T-helper 1 cell treated with Interleukin-12 subunit alpha and Interleukin-12 subunit beta and Interleukin-4 antibody, amounts not matched to agents 30 ng/mL and 1 ng/mL, for 36 hours (primary cell): ENCODE measurements at regions not wholly inside any gene's neighbourhood (a gene's known extent, or its start where the extent isn't known, plus 50 kb on each side); places are given as distances from the start of the nearest gene placed in this dataset.

Experiments
- intact Hi-C: fragments of 100-400 bp; cut with micrococcal nuclease; formaldehyde crosslinking; loops from one replicate; pipeline ENCODE4 v1.15.1; 2024

- intact Hi-C loops = no loop called here
Measured at GRCh38 chr2:67834482-67834881, 228.3 kb downstream of the C1D start.

DNA sequence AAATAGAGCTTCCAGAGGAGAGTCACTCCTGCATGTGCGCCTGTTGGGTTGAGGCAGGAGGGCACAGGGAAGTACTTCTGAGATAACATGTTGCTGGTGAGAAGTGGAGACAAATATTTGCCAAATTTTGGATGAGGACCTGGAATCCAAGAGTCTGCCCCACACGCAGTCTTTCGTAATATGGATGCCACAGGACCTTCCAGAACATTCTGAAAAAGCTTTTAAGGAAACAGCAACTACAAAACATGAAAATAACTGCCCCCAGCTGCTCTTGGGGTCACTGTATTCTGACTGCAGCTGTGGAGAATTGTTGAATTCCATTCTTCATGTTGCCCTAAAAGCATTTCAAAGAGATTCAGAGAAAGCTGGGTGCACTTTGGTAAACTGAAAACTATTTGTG is 227.5 kb downstream of the C1D start:
- intact Hi-C loops = no loop called here

GRCh38 chr2:67836866-67837265 is 225.9 kb downstream of the C1D start:
- intact Hi-C loops = no loop called here

DNA sequence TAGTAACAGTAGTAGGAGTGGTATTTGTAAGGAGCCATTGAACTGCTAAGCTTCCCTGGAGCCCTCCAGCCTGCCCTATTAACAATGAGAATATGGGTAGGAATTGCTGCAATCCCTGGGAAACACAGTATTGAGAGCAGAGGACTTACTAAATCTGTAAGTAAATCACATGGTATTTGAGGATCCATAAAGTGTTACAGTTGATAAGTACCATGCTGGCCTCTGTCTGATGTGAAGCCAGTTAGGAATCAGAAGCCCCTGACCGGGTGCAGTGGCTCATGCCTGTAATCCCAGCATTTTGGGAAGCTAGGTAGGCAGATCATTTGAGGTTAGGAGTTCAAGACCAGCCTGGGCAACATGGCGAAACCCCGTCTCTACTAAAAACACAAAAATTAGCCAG is 224.6 kb downstream of the C1D start:
- intact Hi-C loops = no loop called here

DNA sequence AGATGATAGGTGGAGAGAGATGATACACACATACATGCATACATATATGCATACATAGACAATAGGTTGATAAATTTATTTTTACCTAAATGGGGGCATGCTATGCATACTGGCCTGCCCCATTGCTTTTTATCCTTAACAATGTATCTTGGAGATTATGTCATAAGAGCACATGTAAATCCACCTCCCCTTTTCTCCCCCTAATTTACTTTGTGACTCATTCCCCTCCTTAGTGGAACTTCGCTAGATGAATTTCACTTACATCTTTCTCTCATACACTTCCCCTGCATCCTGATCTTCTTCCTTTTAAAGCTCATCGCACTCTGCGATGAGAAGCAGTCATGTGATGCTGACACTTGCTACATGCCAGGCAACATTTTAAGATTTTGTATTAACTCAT is 223.6 kb downstream of the C1D start:
- intact Hi-C loops = no loop called here

- intact Hi-C loops = no loop called here
Measured at GRCh38 chr2:67839668-67840067, 223.1 kb downstream of the C1D start.

GRCh38 chr2:67840460-67841068 is 222.2 kb downstream of the C1D start:
- intact Hi-C loops = no loop called here

GRCh38 chr2:67841711-67842110 is 221.1 kb downstream of the C1D start:
- intact Hi-C loops = no loop called here

DNA sequence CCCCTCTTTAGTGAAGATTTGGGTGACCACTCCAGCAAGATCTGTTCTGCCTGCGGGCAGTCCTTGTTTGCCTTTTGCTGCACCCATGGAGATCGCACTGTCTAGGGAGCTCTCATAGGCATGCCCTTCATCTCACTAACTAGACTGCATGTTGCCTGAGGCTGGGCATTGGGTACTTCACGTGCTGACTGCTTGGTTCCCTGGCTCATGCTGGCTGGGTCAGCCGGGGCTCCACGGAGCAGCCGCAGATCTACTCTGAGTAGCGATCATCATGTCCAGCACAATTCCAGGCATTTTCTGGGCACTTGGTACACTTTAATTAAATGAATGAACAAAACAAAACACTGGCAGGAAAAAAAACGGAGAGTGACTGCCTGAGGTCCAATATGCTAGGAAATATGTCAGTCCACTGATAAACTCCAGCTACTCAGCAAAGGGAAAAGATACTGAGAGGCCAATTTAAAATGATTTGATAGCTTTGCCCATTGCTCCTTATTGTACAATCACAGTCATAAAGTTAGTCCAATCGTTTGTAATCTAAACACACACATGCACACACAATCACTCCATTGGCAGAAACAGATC is 220.3 kb downstream of the C1D start:
- intact Hi-C loops = no loop called here

- intact Hi-C loops = no loop called here
Measured at GRCh38 chr2:67844024-67844540, 218.7 kb downstream of the C1D start.

GRCh38 chr2:67845621-67846369 is 217.0 kb downstream of the C1D start:
- intact Hi-C loops = loop anchor here (5.0 kb wide), 1 partner anchor 187 kb away; no protein-coding TSS in a partner anchor

- intact Hi-C loops = loop anchor here (5.0 kb wide), 1 partner anchor 186 kb away; no protein-coding TSS in a partner anchor
Measured at GRCh38 chr2:67846370-67847070, 216.3 kb downstream of the C1D start.

DNA sequence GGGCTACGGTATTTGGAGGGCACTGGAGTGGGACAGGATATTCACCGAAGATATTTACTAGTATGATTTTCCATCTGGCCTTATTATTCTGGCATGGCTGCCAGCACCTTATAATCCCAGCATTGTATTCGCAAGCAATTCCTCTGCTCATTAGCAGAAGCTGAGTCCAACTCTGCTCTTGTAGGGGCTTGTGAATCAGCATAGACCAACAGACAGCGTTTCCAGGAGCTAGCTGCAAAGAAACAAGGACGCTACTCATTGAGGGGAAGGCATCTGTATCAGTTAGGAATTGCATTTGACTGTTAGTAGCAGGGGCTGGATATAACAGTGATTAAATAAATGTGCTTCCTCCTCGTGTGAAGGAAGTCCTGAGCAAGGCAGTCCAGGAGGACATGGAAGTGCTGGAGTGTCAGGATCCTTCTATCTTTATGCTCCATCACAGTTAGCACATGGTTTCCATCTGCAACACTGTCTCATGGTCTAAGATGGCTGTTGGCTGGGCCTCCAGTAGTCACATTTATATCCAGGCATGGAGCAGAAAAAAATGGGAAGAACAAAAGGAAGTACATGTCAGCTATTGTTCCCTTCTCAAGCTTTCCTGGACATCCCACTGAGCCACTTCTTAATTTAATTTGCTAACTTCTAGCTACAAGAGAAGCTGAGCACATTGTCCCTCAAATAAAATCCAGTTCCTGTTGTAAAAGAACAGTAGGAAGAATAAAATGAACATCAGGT is 214.1 kb downstream of the C1D start:
- intact Hi-C loops = loop anchor here (5.0 kb wide), 1 partner anchor 184 kb away; no protein-coding TSS in a partner anchor

- intact Hi-C loops = no loop called here
Measured at GRCh38 chr2:67851016-67851415, 211.8 kb downstream of the C1D start.

DNA sequence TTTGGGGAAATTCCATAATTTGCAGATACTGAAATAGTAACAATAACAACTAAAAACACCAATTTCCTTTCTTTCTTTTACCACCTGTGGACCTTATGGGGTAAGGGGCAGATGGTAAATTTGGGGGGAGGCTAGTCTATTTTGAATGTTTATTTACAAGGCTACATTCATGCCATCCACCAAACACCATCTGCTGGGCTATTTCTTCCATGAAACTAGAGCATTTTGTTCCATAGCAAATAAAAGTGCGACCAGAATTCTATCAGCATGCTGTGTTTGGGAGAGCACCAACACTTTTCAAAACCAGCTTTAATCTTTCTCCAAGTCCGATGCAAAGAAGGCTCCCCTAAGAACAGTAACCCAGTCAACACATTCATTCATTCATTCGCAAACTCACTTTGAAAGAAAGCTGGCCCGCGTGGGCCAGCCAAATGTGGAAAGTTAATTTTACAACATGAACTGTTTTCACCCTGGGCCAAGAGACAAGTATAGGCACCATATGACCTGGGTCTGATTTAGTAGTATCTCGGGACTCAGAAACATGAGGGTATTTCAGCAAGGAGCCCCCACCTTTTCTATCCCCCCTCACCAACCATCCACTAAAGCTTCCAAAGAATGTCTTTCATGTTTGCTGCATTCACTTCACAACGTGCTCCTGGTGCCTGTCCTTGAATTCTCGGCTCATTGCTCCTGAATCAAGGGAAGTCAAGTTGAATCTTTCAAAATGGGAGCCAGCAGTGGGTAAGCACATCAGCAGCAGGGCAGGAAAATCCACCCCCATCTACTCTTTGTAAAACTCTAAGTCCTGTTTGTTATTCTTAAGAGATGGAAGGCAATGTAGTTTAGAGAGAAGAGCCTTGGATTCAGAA is 210.6 kb downstream of the C1D start:
- intact Hi-C loops = no loop called here

- intact Hi-C loops = no loop called here
Measured at GRCh38 chr2:67854103-67854743, 208.6 kb downstream of the C1D start.

DNA sequence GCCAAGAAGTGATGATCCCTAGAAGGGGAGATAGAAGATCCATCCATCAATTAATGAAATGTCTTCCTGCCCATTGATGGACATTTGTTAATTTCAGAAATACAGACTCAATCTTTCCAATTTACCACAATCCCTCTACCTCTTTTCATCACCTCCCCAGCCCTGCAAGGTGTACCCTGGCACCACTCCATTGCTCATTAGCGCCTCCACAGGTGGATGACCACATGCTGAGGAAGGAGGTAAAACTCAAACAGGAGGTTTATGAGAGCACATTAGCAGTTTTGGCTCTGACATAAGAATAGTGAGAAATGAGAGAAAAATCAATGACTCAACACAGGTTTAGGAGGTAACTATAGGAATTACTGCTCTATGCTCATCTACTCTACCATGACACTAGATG is 208.0 kb downstream of the C1D start:
- intact Hi-C loops = no loop called here

DNA sequence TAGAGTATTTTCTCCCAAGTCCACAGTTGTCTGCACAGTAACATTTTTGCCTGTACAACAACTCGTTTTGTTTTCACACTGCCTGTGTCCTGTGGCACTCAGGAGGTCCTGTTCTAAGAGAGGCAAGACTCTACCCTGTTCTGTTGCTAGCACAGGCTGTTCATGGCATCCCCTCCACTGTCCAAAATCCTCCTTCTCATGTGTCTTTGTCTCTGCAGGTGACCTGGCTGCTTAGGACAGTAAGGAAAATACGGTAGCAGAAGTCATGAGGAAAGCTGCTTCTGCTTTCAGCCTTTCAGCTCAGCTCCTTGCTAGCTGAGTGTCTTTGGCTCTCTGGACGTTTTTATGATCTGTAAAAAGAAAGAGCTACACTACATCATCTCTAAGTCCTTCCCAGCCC is 205.9 kb downstream of the C1D start:
- intact Hi-C loops = no loop called here

- intact Hi-C loops = no loop called here
Measured at GRCh38 chr2:67857836-67858235, 205.0 kb downstream of the C1D start.

DNA sequence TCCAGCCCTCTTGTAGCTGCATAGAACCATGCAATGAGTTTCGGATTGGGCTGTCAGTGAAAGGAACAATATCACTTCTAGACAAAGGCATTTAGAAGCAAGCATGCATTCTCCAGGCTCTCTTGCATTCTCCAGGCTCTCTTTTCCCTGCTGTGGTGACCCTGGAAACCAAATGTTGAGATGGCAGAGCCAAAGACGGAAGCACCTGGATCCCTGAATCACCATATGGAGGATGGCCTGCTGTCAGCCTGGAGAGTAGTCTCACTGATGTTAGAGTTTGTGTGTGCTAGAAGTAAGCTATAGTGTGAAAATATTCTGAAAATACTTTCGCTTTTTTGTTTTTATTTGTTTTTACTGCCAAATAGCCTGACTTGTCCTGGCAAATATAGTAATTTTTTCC is 203.9 kb downstream of the C1D start:
- intact Hi-C loops = no loop called here
